Stimulated activated naive CD8-positive, alpha-beta T cell treated with anti-CD3 and anti-CD28 coated beads, Interleukin-15, Interleukin-2, amounts not matched to agents 100 ng/mL and 50 ng/mL, for 24 hours (primary cell): ENCODE measurements at regions not wholly inside any gene's neighbourhood (a gene's known extent, or its start where the extent isn't known, plus 50 kb on each side); places are given as distances from the start of the nearest gene placed in this dataset.

Experiments
- H3K27ac Mint-ChIP-seq: one replicate; pipeline ENCODE4 v1.8.0; 2021; ENCODE audit warnings: mild to moderate bottlenecking, mixed read lengths
- H3K27me3 Mint-ChIP-seq: one replicate; pipeline ENCODE4 v1.8.0; 2021; ENCODE audit warnings: mixed read lengths
- H3K36me3 Mint-ChIP-seq: one replicate; pipeline ENCODE4 v1.8.0; 2021; ENCODE audit warnings: low read depth, mixed read lengths
- H3K4me1 Mint-ChIP-seq: one replicate; pipeline ENCODE4 v1.8.0; 2021; ENCODE audit warnings: low read depth, mixed read lengths
- H3K4me3 Mint-ChIP-seq: one replicate; pipeline ENCODE4 v1.8.0; 2021; ENCODE audit warnings: mild to moderate bottlenecking, mixed read lengths
- H3K9me3 Mint-ChIP-seq: one replicate; pipeline ENCODE4 v1.8.0; 2021; ENCODE audit warnings: mixed read lengths

GRCh38 chr7:156196649-156197048 is 384.4 kb upstream of the SHH start:
- H3K27me3 Mint-ChIP-seq = no peaks in the 10 kb centered on the region
- no peaks in the 10 kb centered on the region for H3K4me1 Mint-ChIP-seq
- no peaks in the 10 kb centered on the region for H3K9me3 Mint-ChIP-seq
- H3K27ac Mint-ChIP-seq = no peak overlapping the region
- no peak overlapping the region for H3K4me3 Mint-ChIP-seq
- H3K36me3 Mint-ChIP-seq = no peaks in the 10 kb centered on the region

GRCh38 chr7:156195276-156195675 is 383.0 kb upstream of the SHH start:
- Mint-ChIP-seq H3K4me1 (no peaks in the 10 kb centered on the region), H3K27me3 (no peaks in the 10 kb centered on the region), H3K9me3 (no peaks in the 10 kb centered on the region), H3K27ac (no peak overlapping the region), H3K4me3 (no peak overlapping the region), H3K36me3 (no peaks in the 10 kb centered on the region)

- Mint-ChIP-seq H3K36me3 (no peaks in the 10 kb centered on the region), H3K27ac (no peak overlapping the region), H3K27me3 (no peaks in the 10 kb centered on the region), H3K4me1 (no peaks in the 10 kb centered on the region), H3K4me3 (no peak overlapping the region), H3K9me3 (no peaks in the 10 kb centered on the region)
Measured at GRCh38 chr7:156194813-156195212, 382.6 kb upstream of the SHH start.

- Mint-ChIP-seq H3K36me3 (no peaks in the 10 kb centered on the region), H3K27me3 (no peaks in the 10 kb centered on the region), H3K4me3 (no peak overlapping the region), H3K4me1 (no peaks in the 10 kb centered on the region), H3K27ac (no peak overlapping the region), H3K9me3 (peaks cover 7% of the 10 kb centered on the region)
Measured at GRCh38 chr7:156192921-156193320, 380.7 kb upstream of the SHH start.

GRCh38 chr7:156191090-156191489 is 378.8 kb upstream of the SHH start:
- H3K27me3 Mint-ChIP-seq = no peaks in the 10 kb centered on the region
- H3K27ac Mint-ChIP-seq = no peak overlapping the region
- no peak overlapping the region for H3K4me3 Mint-ChIP-seq
- no peaks in the 10 kb centered on the region for H3K36me3 Mint-ChIP-seq
- H3K9me3 Mint-ChIP-seq = peaks cover 10% of the 10 kb centered on the region
- no peaks in the 10 kb centered on the region for H3K4me1 Mint-ChIP-seq

- Mint-ChIP-seq H3K9me3 (peaks cover 19% of the 10 kb centered on the region), H3K4me3 (no peak overlapping the region), H3K27ac (no peak overlapping the region), H3K36me3 (no peaks in the 10 kb centered on the region), H3K4me1 (no peaks in the 10 kb centered on the region), H3K27me3 (peaks cover 3% of the 10 kb centered on the region)
Measured at GRCh38 chr7:156185076-156185475, 372.8 kb upstream of the SHH start.

GRCh38 chr7:156184164-156184563 is 371.9 kb upstream of the SHH start:
- no peaks in the 10 kb centered on the region for H3K4me1 Mint-ChIP-seq
- peaks cover 19% of the 10 kb centered on the region for H3K9me3 Mint-ChIP-seq
- no peaks in the 10 kb centered on the region for H3K36me3 Mint-ChIP-seq
- no peak overlapping the region for H3K27ac Mint-ChIP-seq
- no peak overlapping the region for H3K4me3 Mint-ChIP-seq
- peaks cover 3% of the 10 kb centered on the region for H3K27me3 Mint-ChIP-seq

GRCh38 chr7:156180451-156181229 is 368.4 kb upstream of the SHH start:
- H3K9me3 Mint-ChIP-seq = peaks cover 6% of the 10 kb centered on the region
- no peaks in the 10 kb centered on the region for H3K36me3 Mint-ChIP-seq
- H3K4me1 Mint-ChIP-seq = no peaks in the 10 kb centered on the region
- no peak overlapping the region for H3K4me3 Mint-ChIP-seq
- peaks cover 3% of the 10 kb centered on the region for H3K27me3 Mint-ChIP-seq
- no peak overlapping the region for H3K27ac Mint-ChIP-seq

GRCh38 chr7:156179872-156180390 is 367.7 kb upstream of the SHH start:
- Mint-ChIP-seq H3K4me3 (no peak overlapping the region), H3K4me1 (no peaks in the 10 kb centered on the region), H3K9me3 (no peaks in the 10 kb centered on the region), H3K27ac (no peak overlapping the region), H3K27me3 (peaks cover 3% of the 10 kb centered on the region), H3K36me3 (no peaks in the 10 kb centered on the region)

- H3K9me3 Mint-ChIP-seq = no peaks in the 10 kb centered on the region
- H3K4me1 Mint-ChIP-seq = no peaks in the 10 kb centered on the region
- H3K27ac Mint-ChIP-seq = no peak overlapping the region
- H3K27me3 Mint-ChIP-seq = peaks cover 3% of the 10 kb centered on the region
- no peaks in the 10 kb centered on the region for H3K36me3 Mint-ChIP-seq
- no peak overlapping the region for H3K4me3 Mint-ChIP-seq
Measured at GRCh38 chr7:156178857-156179256, 366.6 kb upstream of the SHH start.

- H3K9me3 Mint-ChIP-seq = no peaks in the 10 kb centered on the region
- no peaks in the 10 kb centered on the region for H3K4me1 Mint-ChIP-seq
- no peak overlapping the region for H3K27ac Mint-ChIP-seq
- no peaks in the 10 kb centered on the region for H3K36me3 Mint-ChIP-seq
- no peak overlapping the region for H3K4me3 Mint-ChIP-seq
- peaks cover 3% of the 10 kb centered on the region for H3K27me3 Mint-ChIP-seq
Measured at GRCh38 chr7:156178214-156178613, 366.0 kb upstream of the SHH start.

GRCh38 chr7:156177422-156178055 is 365.3 kb upstream of the SHH start:
- H3K9me3 Mint-ChIP-seq = no peaks in the 10 kb centered on the region
- H3K27ac Mint-ChIP-seq = no peak overlapping the region
- no peaks in the 10 kb centered on the region for H3K36me3 Mint-ChIP-seq
- H3K4me3 Mint-ChIP-seq = no peak overlapping the region
- no peaks in the 10 kb centered on the region for H3K4me1 Mint-ChIP-seq
- peaks cover 3% of the 10 kb centered on the region for H3K27me3 Mint-ChIP-seq

- Mint-ChIP-seq H3K9me3 (no peaks in the 10 kb centered on the region), H3K36me3 (no peaks in the 10 kb centered on the region), H3K27me3 (no peaks in the 10 kb centered on the region), H3K4me3 (no peak overlapping the region), H3K27ac (no peak overlapping the region), H3K4me1 (no peaks in the 10 kb centered on the region)
Measured at GRCh38 chr7:156176039-156176438, 363.8 kb upstream of the SHH start.

- Mint-ChIP-seq H3K27ac (no peak overlapping the region), H3K36me3 (no peaks in the 10 kb centered on the region), H3K4me3 (no peak overlapping the region), H3K27me3 (no peaks in the 10 kb centered on the region), H3K4me1 (no peaks in the 10 kb centered on the region), H3K9me3 (no peaks in the 10 kb centered on the region)
Measured at GRCh38 chr7:156175003-156175402, 362.7 kb upstream of the SHH start.

GRCh38 chr7:156174428-156174827 is 362.2 kb upstream of the SHH start:
- no peak overlapping the region for H3K27ac Mint-ChIP-seq
- H3K4me3 Mint-ChIP-seq = no peak overlapping the region
- H3K36me3 Mint-ChIP-seq = no peaks in the 10 kb centered on the region
- no peaks in the 10 kb centered on the region for H3K4me1 Mint-ChIP-seq
- no peaks in the 10 kb centered on the region for H3K27me3 Mint-ChIP-seq
- H3K9me3 Mint-ChIP-seq = no peaks in the 10 kb centered on the region
